Neutrophil (primary cell): ENCODE measurements at regions not wholly inside any gene's neighbourhood (a gene's known extent, or its start where the extent isn't known, plus 50 kb on each side); places are given as distances from the start of the nearest gene placed in this dataset.

Experiments
- H3K27ac ChIP-seq: fragments of 200-600 bp; sonication (generic); 2 replicates; pipeline ENCODE4 v1.5.1; 2016; ENCODE audit warnings: mild to moderate bottlenecking, moderate library complexity
- H3K27me3 ChIP-seq: fragments of 200-600 bp; sonication (generic); 2 replicates; pipeline ENCODE4 v1.6.0; 2016; ENCODE audit warnings: mild to moderate bottlenecking
- H3K36me3 ChIP-seq: fragments of 200-600 bp; sonication (generic); 2 replicates; pipeline ENCODE4 v1.5.1; 2017
- H3K4me1 ChIP-seq, 2 experiments: fragments of 200-600 bp in 1 of 2; sonication (generic) in 1 of 2; 1 replicate in 1 of 2; 2 replicates in 1 of 2; pipeline versions ENCODE4 v1.5.1 to v1.6.1; 2013 to 2016; ENCODE audit warnings: low read depth in 1 of 2, low read length in 1 of 2, mild to moderate bottlenecking in 1 of 2, moderate library complexity in 1 of 2; ENCODE audit not compliant: control insufficient read depth in 1 of 2, insufficient read depth in 1 of 2
- H3K4me3 ChIP-seq, 2 experiments: fragments of 200-600 bp in 1 of 2; sonication (generic) in 1 of 2; 1 replicate in 1 of 2; 2 replicates in 1 of 2; pipeline ENCODE4 v1.5.1; 2013 to 2016; ENCODE audit warnings: low read depth in 1 of 2, low read length in 1 of 2, mild to moderate bottlenecking in 1 of 2, moderate library complexity in 1 of 2
- H3K9me3 ChIP-seq: fragments of 200-600 bp; sonication (generic); 2 replicates; pipeline ENCODE4 v1.5.1; 2016
- TF ChIP-seq, protein P1 (sequence below): fragments of 200-600 bp; sonication (generic); IDR thresholded peaks from 2 replicates; pipeline ENCODE4 v1.5.1; 2016; ENCODE audit warnings: antibody characterized with exemption

GRCh38 chrX:68989865-68990606, 161.2 kb downstream of the EFNB1 start:
- no peak overlapping the region for H3K4me3 ChIP-seq
- H3K4me1 ChIP-seq = no peaks in the 10 kb centered on the region
- no peak overlapping the region for H3K27ac ChIP-seq
- TF ChIP-seq, protein P1, sequence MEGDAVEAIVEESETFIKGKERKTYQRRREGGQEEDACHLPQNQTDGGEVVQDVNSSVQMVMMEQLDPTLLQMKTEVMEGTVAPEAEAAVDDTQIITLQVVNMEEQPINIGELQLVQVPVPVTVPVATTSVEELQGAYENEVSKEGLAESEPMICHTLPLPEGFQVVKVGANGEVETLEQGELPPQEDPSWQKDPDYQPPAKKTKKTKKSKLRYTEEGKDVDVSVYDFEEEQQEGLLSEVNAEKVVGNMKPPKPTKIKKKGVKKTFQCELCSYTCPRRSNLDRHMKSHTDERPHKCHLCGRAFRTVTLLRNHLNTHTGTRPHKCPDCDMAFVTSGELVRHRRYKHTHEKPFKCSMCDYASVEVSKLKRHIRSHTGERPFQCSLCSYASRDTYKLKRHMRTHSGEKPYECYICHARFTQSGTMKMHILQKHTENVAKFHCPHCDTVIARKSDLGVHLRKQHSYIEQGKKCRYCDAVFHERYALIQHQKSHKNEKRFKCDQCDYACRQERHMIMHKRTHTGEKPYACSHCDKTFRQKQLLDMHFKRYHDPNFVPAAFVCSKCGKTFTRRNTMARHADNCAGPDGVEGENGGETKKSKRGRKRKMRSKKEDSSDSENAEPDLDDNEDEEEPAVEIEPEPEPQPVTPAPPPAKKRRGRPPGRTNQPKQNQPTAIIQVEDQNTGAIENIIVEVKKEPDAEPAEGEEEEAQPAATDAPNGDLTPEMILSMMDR = no peak
- H3K27me3 ChIP-seq = no peaks in the 10 kb centered on the region
- no peaks in the 10 kb centered on the region for H3K9me3 ChIP-seq
- no peaks in the 10 kb centered on the region for H3K36me3 ChIP-seq

GRCh38 chrX:68989456-68989855, 160.6 kb downstream of the EFNB1 start:
- TF ChIP-seq, protein P1 = no peak
- Histone ChIP-seq H3K27me3 (no peaks in the 10 kb centered on the region), H3K4me1 (no peaks in the 10 kb centered on the region), H3K36me3 (no peaks in the 10 kb centered on the region), H3K9me3 (no peaks in the 10 kb centered on the region), H3K27ac (no peak overlapping the region), H3K4me3 (no peak overlapping the region)

- TF ChIP-seq, protein P1 = no peak
- no peak overlapping the region for H3K4me3 ChIP-seq
- H3K27me3 ChIP-seq = no peaks in the 10 kb centered on the region
- H3K36me3 ChIP-seq = no peaks in the 10 kb centered on the region
- no peaks in the 10 kb centered on the region for H3K9me3 ChIP-seq
- no peaks in the 10 kb centered on the region for H3K4me1 ChIP-seq
- no peak overlapping the region for H3K27ac ChIP-seq
Observed at GRCh38 chrX:68988865-68989264, 160.0 kb downstream of the EFNB1 start.

- Histone ChIP-seq H3K27me3 (no peaks in the 10 kb centered on the region), H3K4me1 (no peaks in the 10 kb centered on the region), H3K36me3 (no peaks in the 10 kb centered on the region), H3K4me3 (no peak overlapping the region), H3K9me3 (no peaks in the 10 kb centered on the region), H3K27ac (no peak overlapping the region)
- TF ChIP-seq, protein P1 = no peak
Observed at GRCh38 chrX:68985135-68985755, 156.4 kb downstream of the EFNB1 start.

DNA sequence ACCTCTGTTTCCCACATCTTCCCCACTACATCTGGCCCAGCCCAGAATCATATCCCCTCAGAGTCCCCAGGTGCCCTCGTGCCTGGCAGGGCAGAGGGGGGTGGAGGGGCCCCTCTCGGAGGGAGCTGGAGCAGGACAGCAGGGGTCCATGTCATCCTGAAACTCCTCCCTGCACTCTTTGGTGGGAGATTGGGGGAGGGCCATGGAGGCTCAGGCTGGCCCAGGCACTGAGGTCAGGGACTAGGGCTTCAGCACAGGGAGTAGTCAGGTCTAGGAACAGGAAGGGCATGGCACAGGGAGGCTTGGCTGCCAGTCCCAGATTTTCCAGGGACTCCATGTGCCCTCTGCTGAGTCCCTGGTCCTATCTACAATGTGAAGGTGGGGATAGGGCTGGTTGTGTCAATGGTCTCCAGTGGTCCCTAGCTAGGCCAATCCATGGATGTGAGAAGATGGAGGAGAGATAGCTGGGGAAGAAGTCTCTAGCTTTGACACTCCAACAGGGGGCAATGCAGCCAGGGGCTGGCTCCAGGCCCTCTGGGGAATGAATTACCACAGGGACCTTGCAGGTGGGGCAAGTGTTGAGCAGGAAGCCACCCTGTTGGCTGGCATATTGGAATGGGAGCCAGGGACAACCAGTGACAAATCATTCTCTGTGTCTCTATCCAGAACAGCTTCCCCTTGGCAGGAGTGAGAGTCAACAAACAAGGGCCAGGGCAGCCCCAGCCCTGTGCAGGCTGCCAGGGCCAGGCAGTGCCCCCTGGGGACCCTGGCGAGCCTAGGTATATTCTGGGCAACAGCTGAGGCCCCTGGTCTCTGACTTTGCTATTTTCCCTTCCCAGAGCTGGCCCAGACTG, 154.4 kb downstream of the EFNB1 start:
- TF ChIP-seq, protein P1 = no peak
- Histone ChIP-seq H3K27ac (no peak overlapping the region), H3K27me3 (no peaks in the 10 kb centered on the region), H3K4me1 (no peaks in the 10 kb centered on the region), H3K36me3 (no peaks in the 10 kb centered on the region), H3K9me3 (no peaks in the 10 kb centered on the region), H3K4me3 (no peak overlapping the region)
